HG02759 (cell line): ENCODE measurements at regions not wholly inside any gene's neighbourhood (a gene's known extent, or its start where the extent isn't known, plus 50 kb on each side); places are given as distances from the start of the nearest gene placed in this dataset.
"Not testable (repeated sequence)": the region's sequence is repeated elsewhere in the genome, so short reads cannot be mapped to it uniquely, and the experiment has no call there.

Source experiments
- ATAC-seq: cut with Tn5 transposase; IDR thresholded peaks from one replicate; pipeline ENCODE4 v1.9.1; 2021; ENCODE audit warnings: mild to moderate bottlenecking, moderate library complexity; ENCODE audit not compliant: unreplicated experiment

- no peak for ATAC-seq
Observed at GRCh38 chr16:14384745-14385144, 245.3 kb downstream of the PARN start.

- ATAC-seq, result not testable (repeated sequence)
Observed at GRCh38 chr16:14383844-14384243, 246.2 kb downstream of the PARN start.

GRCh38 chr16:14378689-14379467 is 251.2 kb downstream of the PARN start:
- ATAC-seq, result no peak

- no peak for ATAC-seq
Observed at GRCh38 chr16:14378131-14378551, 251.9 kb downstream of the PARN start.

- ATAC-seq, result no peak
Observed at GRCh38 chr16:14377326-14377725, 252.7 kb downstream of the PARN start.

GRCh38 chr16:14375132-14375491 is 254.9 kb downstream of the PARN start:
- no peak for ATAC-seq

- ATAC-seq, result no peak
Observed at GRCh38 chr16:14374451-14375131, 255.5 kb downstream of the PARN start.

- no peak for ATAC-seq
Observed at GRCh38 chr16:14373896-14374295, 256.2 kb downstream of the PARN start.

- no peak for ATAC-seq
Observed at GRCh38 chr16:14373406-14373805, 256.7 kb downstream of the PARN start.

- ATAC-seq, result no peak
Observed at GRCh38 chr16:14372471-14372870, 257.6 kb downstream of the PARN start.

GRCh38 chr16:14371778-14372431 is 258.2 kb downstream of the PARN start:
- ATAC-seq, result no peak

GRCh38 chr16:14370736-14371234 is 259.3 kb downstream of the PARN start:
- ATAC-seq, result no peak

- ATAC-seq, result no peak
Observed at GRCh38 chr16:14369734-14370598, 260.1 kb downstream of the PARN start.

GRCh38 chr16:14368399-14368798 is 261.7 kb downstream of the PARN start:
- ATAC-seq, result no peak

- no peak for ATAC-seq
Observed at GRCh38 chr16:14366974-14367707, 262.9 kb downstream of the PARN start.

GRCh38 chr16:14366447-14366846 is 263.6 kb downstream of the PARN start:
- ATAC-seq, result no peak

- no peak for ATAC-seq
Observed at GRCh38 chr16:14365200-14365851, 264.7 kb downstream of the PARN start.

GRCh38 chr16:14364386-14365199 is 265.5 kb downstream of the PARN start:
- ATAC-seq, result no peak

GRCh38 chr16:14364112-14364385 is 266.0 kb downstream of the PARN start:
- no peak for ATAC-seq
